RWPE2 (cell line): ENCODE measurements at regions not wholly inside any gene's neighbourhood (a gene's known extent, or its start where the extent isn't known, plus 50 kb on each side); places are given as distances from the start of the nearest gene placed in this dataset.

Source experiments
- ATAC-seq: fragments of 200-7000 bp; cut with Tn5 transposase; 3 replicates; pipeline ENCODE4 v1.9.1; 2021; ENCODE audit warnings: low read depth
- DNase-seq: peaks from one replicate; pipeline ENCODE4 v3.0.0-alpha.2; 2020; ENCODE audit warnings: low spot score
- H3K27ac ChIP-seq: fragments of 450-650 bp; 2 replicates; pipeline ENCODE4 v1.5.1; 2017; ENCODE audit warnings: mild to moderate bottlenecking; ENCODE audit not compliant: poor library complexity, severe bottlenecking
- H3K27me3 ChIP-seq: fragments of 250-450 bp; sonication (Bioruptor Pico); 2 replicates; pipeline ENCODE4 v1.5.1; 2021; ENCODE audit warnings: mild to moderate bottlenecking, moderate library complexity; ENCODE audit not compliant: insufficient read depth, poor library complexity, severe bottlenecking
- H3K36me3 ChIP-seq: fragments of 250-450 bp; sonication (Bioruptor Pico); 2 replicates; pipeline ENCODE4 v1.5.1; 2020; ENCODE audit warnings: low read depth, mild to moderate bottlenecking, moderate library complexity
- H3K4me1 ChIP-seq: fragments of 250-450 bp; sonication (Bioruptor Pico); 2 replicates; pipeline ENCODE4 v1.5.1; 2021; ENCODE audit warnings: mild to moderate bottlenecking, moderate library complexity; ENCODE audit not compliant: insufficient read depth, poor library complexity, severe bottlenecking
- H3K4me3 ChIP-seq: fragments of 250-450 bp; sonication (Bioruptor Pico); 2 replicates; pipeline ENCODE4 v1.5.1; 2021; ENCODE audit warnings: mild to moderate bottlenecking, moderate library complexity; ENCODE audit not compliant: severe bottlenecking
- H3K9me3 ChIP-seq: fragments of 250-450 bp; sonication (Bioruptor Pico); 2 replicates; pipeline ENCODE4 v1.5.1; 2021; ENCODE audit warnings: mild to moderate bottlenecking, moderate library complexity; ENCODE audit not compliant: severe bottlenecking
- TF ChIP-seq, protein P1 (sequence below): fragments of 450-650 bp; IDR thresholded peaks from one replicate; pipeline ENCODE4 v1.5.1; 2017; ENCODE audit warnings: mild to moderate bottlenecking, moderate library complexity; ENCODE audit not compliant: poor library complexity, severe bottlenecking

GRCh38 chr6:134691180-134691579 is 258.7 kb downstream of the ALDH8A1 start:
- TF ChIP-seq, protein P1, sequence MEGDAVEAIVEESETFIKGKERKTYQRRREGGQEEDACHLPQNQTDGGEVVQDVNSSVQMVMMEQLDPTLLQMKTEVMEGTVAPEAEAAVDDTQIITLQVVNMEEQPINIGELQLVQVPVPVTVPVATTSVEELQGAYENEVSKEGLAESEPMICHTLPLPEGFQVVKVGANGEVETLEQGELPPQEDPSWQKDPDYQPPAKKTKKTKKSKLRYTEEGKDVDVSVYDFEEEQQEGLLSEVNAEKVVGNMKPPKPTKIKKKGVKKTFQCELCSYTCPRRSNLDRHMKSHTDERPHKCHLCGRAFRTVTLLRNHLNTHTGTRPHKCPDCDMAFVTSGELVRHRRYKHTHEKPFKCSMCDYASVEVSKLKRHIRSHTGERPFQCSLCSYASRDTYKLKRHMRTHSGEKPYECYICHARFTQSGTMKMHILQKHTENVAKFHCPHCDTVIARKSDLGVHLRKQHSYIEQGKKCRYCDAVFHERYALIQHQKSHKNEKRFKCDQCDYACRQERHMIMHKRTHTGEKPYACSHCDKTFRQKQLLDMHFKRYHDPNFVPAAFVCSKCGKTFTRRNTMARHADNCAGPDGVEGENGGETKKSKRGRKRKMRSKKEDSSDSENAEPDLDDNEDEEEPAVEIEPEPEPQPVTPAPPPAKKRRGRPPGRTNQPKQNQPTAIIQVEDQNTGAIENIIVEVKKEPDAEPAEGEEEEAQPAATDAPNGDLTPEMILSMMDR: no peak
- DNase-seq (no peak), ATAC-seq (no peak)
- Histone ChIP-seq H3K4me3 (no peak overlapping the region), H3K27me3 (no peaks in the 10 kb centered on the region), H3K4me1 (peaks cover 3% of the 10 kb centered on the region), H3K9me3 (no peaks in the 10 kb centered on the region), H3K27ac (no peak overlapping the region), H3K36me3 (no peaks in the 10 kb centered on the region)

DNA sequence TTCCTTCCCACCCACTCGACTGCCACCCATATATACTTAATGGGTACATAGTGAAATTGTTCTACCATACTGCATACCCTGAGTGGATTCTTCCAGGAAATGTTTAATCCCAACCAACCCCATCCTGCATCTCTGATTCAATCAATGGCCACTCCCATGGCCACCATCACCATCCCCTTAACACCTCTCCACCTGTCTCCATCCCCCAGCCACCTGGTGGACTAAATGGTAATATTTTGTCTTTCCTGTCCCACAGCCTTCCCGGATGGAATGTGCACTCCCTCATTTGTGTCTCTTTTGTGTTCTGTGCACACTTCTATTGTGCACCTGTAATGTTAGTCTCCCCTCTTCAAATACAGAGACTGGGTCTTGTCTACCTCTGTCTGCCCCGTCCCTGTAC is 259.9 kb downstream of the ALDH8A1 start:
- TF ChIP-seq, protein P1: no peak
- H3K9me3 ChIP-seq: no peaks in the 10 kb centered on the region
- ATAC-seq: no peak

DNA sequence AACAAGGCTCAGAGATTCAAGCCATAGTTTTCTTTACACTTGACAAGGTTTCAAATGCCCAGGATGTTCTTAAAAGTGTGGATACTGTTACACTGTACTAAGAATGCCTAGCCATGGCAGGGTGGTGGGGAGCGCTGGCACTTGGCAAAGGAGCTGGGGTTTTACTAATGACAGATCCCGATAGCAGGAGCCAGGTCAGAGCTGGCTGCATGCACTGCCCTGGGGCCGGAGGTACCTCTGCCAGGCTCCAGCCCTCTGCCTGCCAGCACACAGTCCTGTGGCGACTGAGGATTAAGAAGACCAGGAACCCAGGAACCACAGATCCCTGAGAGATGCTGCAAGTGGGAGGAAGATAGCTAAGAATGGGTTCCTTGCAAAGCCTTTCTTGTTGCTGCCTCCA is 260.3 kb downstream of the ALDH8A1 start:
- Histone ChIP-seq H3K36me3 (no peaks in the 10 kb centered on the region), H3K4me3 (no peak overlapping the region), H3K27me3 (no peaks in the 10 kb centered on the region), H3K4me1 (peaks cover 12% of the 10 kb centered on the region), H3K27ac (peak overlapping the region; percentile 20), H3K9me3 (no peaks in the 10 kb centered on the region)
- ATAC-seq: no peak
- no peak for DNase-seq
- TF ChIP-seq, protein P1: no peak

More for the DNA sequence above, 259.9 kb downstream of the ALDH8A1 start:
- Histone ChIP-seq H3K27me3 (no peaks in the 10 kb centered on the region), H3K4me1 (peaks cover 12% of the 10 kb centered on the region), H3K36me3 (no peaks in the 10 kb centered on the region), H3K27ac (no peak overlapping the region), H3K4me3 (no peak overlapping the region)
- DNase-seq: no peak

DNA sequence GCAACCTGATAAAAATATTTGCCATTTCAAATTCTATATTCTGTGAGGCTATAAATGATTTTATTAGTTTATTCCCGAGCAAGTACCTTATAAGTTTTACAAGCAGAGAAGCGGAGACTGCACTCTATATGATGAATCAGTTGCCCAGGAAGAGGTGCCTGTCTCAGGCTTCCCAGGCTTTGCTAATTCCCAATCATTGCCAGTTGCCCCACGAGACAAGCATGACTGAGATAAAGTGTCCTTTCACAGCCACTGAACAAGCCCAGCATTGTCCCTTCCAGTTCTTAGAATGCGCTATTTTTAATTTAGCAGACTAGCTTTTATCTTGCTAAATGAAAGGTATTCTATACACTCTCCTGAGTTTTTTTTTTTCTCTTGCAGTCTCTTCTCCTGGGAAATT is 260.7 kb downstream of the ALDH8A1 start:
- Histone ChIP-seq H3K27ac (peak overlapping the region; percentile 20), H3K27me3 (no peaks in the 10 kb centered on the region), H3K36me3 (no peaks in the 10 kb centered on the region), H3K4me3 (no peak overlapping the region), H3K4me1 (peaks cover 16% of the 10 kb centered on the region), H3K9me3 (no peaks in the 10 kb centered on the region)
- TF ChIP-seq, protein P1: no peak
- ATAC-seq (0 out of 3 replicates have a peak, but pooled peaks have one; percentile 20), DNase-seq (no peak)

DNA sequence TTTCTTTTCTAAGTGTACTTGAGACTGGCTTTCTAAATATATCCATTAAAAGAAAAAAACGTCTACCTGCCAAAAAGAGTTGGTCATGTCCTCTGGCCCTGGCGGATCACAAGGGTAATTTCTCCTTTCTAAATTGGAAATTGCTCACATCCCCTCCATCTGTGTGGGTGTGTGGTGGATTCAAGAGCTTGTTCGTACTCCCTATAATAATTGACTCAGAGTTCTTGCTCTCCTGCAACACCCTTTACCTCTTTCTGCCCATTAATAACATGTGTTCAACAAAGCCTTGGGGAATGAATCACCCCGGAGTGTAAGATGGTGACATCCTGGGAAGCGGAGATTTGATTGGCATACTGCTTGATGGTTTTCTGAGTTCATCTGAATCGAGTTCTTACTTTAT is 263.8 kb downstream of the ALDH8A1 start:
- Histone ChIP-seq H3K27ac (peak overlapping the region; percentile 48), H3K4me3 (no peak overlapping the region), H3K27me3 (no peaks in the 10 kb centered on the region), H3K9me3 (no peaks in the 10 kb centered on the region), H3K36me3 (no peaks in the 10 kb centered on the region), H3K4me1 (peaks cover 24% of the 10 kb centered on the region)
- DNase-seq (no peak), ATAC-seq (peak; percentile 94)
- TF ChIP-seq, protein P1: no peak
